GM20000 (cell line): ENCODE measurements at regions not wholly inside any gene's neighbourhood (a gene's known extent, or its start where the extent isn't known, plus 50 kb on each side); places are given as distances from the start of the nearest gene placed in this dataset.

Source experiments
- DNase-seq: peaks from one replicate; pipeline ENCODE4 v3.0.0; 2012; ENCODE audit warnings: low spot score
- CTCF ChIP-seq: IDR thresholded peaks from 2 replicates; pipeline ENCODE4 v1.5.1; 2012; ENCODE audit warnings: mild to moderate bottlenecking, control low read depth; ENCODE audit errors: extremely low read depth, missing control alignments

- TF ChIP-seq CTCF: no peak
- DNase-seq: no peak
Measured at GRCh38 chr16:86914876-86915717, 336.7 kb downstream of the FOXL1 start.

- TF ChIP-seq CTCF: no peak
- DNase-seq: no peak
Measured at GRCh38 chr16:86917471-86918365, 339.4 kb downstream of the FOXL1 start.

- DNase-seq: no peak
- TF ChIP-seq CTCF: no peak
Measured at GRCh38 chr16:86918637-86919036, 340.3 kb downstream of the FOXL1 start.

GRCh38 chr16:86919078-86919477, 340.7 kb downstream of the FOXL1 start:
- no peak for DNase-seq
- no peak for TF ChIP-seq CTCF

- no peak for DNase-seq
- no peak for TF ChIP-seq CTCF
Measured at GRCh38 chr16:86919578-86920305, 341.4 kb downstream of the FOXL1 start.

GRCh38 chr16:86921289-86921688, 342.9 kb downstream of the FOXL1 start:
- no peak for DNase-seq
- no peak for TF ChIP-seq CTCF
